ENCODE measurements at regions not wholly inside any gene's neighbourhood (a gene's known extent, or its start where the extent isn't known, plus 50 kb on each side); places are given as distances from the start of the nearest gene placed in this dataset.

GRCh38 chr3:72445827-72446217 is 402.4 kb downstream of the SHQ1 start:
- Mint-ChIP-seq H3K27ac (peak overlapping the region; percentile 97), H3K9me3 (no peaks in the 10 kb centered on the region), H3K4me1 (peaks cover 44% of the 10 kb centered on the region), H3K4me3 (peak overlapping the region; percentile 96), H3K36me3 (ENCODE audit: low read depth) (peaks cover 1% of the 10 kb centered on the region), H3K27me3 (ENCODE audit: insufficient read depth) (peaks cover 19% of the 10 kb centered on the region)
- H3K27me3 ChIP-seq (ENCODE audit: control insufficient read depth, insufficient read depth, low read length, poor library complexity, severe bottlenecking) = no peaks in the 10 kb centered on the region
- H3K4me1 ChIP-seq (ENCODE audit: control insufficient read depth, insufficient read depth, low read length) = no peaks in the 10 kb centered on the region
- H3K9ac ChIP-seq (ENCODE audit: extremely low read depth, low read length, poor library complexity, severe bottlenecking) = peak overlapping the region; percentile 80
- 0 to 4% methylated on average over 2 to 4 of the region's 4 CpGs for WGBS, 2 experiments (ENCODE audit: insufficient coverage in 1 of 2, insufficient read length in 1 of 2)
- peak overlapping the region; percentile 98 for H3K4me3 ChIP-seq (ENCODE audit: low read length)
- H3K36me3 ChIP-seq (ENCODE audit: control insufficient read depth, insufficient read depth, low read length) = peaks cover 5% of the 10 kb centered on the region
- no peaks in the 10 kb centered on the region for H3K9me3 ChIP-seq (ENCODE audit: control insufficient read depth, low read length)
- no peak for TF ChIP-seq CTCF (conservative IDR thresholded peaks at IDR 0.05)
- DNase-seq = no peak
- H3K27ac ChIP-seq (ENCODE audit: low read depth, low read length) = no peak overlapping the region

GRCh38 chr3:72444656-72445223 is 403.5 kb downstream of the SHQ1 start:
- no peaks in the 10 kb centered on the region for H3K27me3 ChIP-seq (ENCODE audit: control insufficient read depth, insufficient read depth, low read length, poor library complexity, severe bottlenecking)
- H3K9me3 ChIP-seq (ENCODE audit: control insufficient read depth, low read length) = no peaks in the 10 kb centered on the region
- H3K27ac ChIP-seq (ENCODE audit: low read depth, low read length) = no peak overlapping the region
- H3K36me3 ChIP-seq (ENCODE audit: control insufficient read depth, insufficient read depth, low read length) = peaks cover 9% of the 10 kb centered on the region
- H3K4me1 ChIP-seq (ENCODE audit: control insufficient read depth, insufficient read depth, low read length) = no peaks in the 10 kb centered on the region
- Mint-ChIP-seq H3K4me1 (peaks cover 47% of the 10 kb centered on the region), H3K4me3 (peak overlapping the region; percentile 96), H3K27ac (no peak overlapping the region), H3K36me3 (ENCODE audit: low read depth) (peaks cover 4% of the 10 kb centered on the region), H3K9me3 (no peaks in the 10 kb centered on the region), H3K27me3 (ENCODE audit: insufficient read depth) (peaks cover 14% of the 10 kb centered on the region)
- 88 to 91% methylated on average over 6 to 7 of the region's 7 CpGs for WGBS, 2 experiments (ENCODE audit: insufficient coverage in 1 of 2, insufficient read length in 1 of 2)
- no peak overlapping the region for H3K9ac ChIP-seq (ENCODE audit: extremely low read depth, low read length, poor library complexity, severe bottlenecking)
- TF ChIP-seq CTCF (conservative IDR thresholded peaks at IDR 0.05) = no peak
- no peak for DNase-seq
- H3K4me3 ChIP-seq (ENCODE audit: low read length) = peak overlapping the region; percentile 98

GRCh38 chr3:72442759-72443158 is 405.5 kb downstream of the SHQ1 start:
- Mint-ChIP-seq H3K4me3 (no peak overlapping the region), H3K36me3 (ENCODE audit: low read depth) (peaks cover 6% of the 10 kb centered on the region), H3K27ac (no peak overlapping the region), H3K9me3 (no peaks in the 10 kb centered on the region), H3K27me3 (ENCODE audit: insufficient read depth) (peaks cover 3% of the 10 kb centered on the region), H3K4me1 (peaks cover 58% of the 10 kb centered on the region)
- Histone ChIP-seq H3K4me3 (ENCODE audit: low read length) (no peak overlapping the region), H3K27ac (ENCODE audit: low read depth, low read length) (no peak overlapping the region), H3K9me3 (ENCODE audit: control insufficient read depth, low read length) (no peaks in the 10 kb centered on the region), H3K27me3 (ENCODE audit: control insufficient read depth, insufficient read depth, low read length, poor library complexity, severe bottlenecking) (no peaks in the 10 kb centered on the region), H3K36me3 (ENCODE audit: control insufficient read depth, insufficient read depth, low read length) (peaks cover 29% of the 10 kb centered on the region), H3K4me1 (ENCODE audit: control insufficient read depth, insufficient read depth, low read length) (no peaks in the 10 kb centered on the region), H3K9ac (ENCODE audit: extremely low read depth, low read length, poor library complexity, severe bottlenecking) (no peak overlapping the region)
- TF ChIP-seq CTCF (conservative IDR thresholded peaks at IDR 0.05) = no peak
- 96 to 100% methylated on average over 3 to 4 of the region's 4 CpGs for WGBS, 2 experiments (ENCODE audit: insufficient coverage in 1 of 2, insufficient read length in 1 of 2)
- DNase-seq = no peak
